A549 (cell line): ENCODE measurements at regions not wholly inside any gene's neighbourhood (a gene's known extent, or its start where the extent isn't known, plus 50 kb on each side); places are given as distances from the start of the nearest gene placed in this dataset.

Source experiments
- ATAC-seq, 2 experiments: fragments of 200-7000 bp in 1 of 2; fragments of >200 bp in 1 of 2; cut with Nextera tagmentation in 1 of 2; cut with Tn5 transposase in 1 of 2; 3 replicates each; pipeline versions ENCODE4 v1.8.0 to v1.9.1; 2018 to 2020; ENCODE audit warnings: mild to moderate bottlenecking in 1 of 2, moderate library complexity in 1 of 2
- CTCF ChIA-PET: fragments of 300-600 bp; sonication (Branson Sonifier 250); formaldehyde crosslinking; extraction: SDS; loops from one replicate; lab custom pipeline; 2021; ENCODE audit warnings: antibody characterized with exemption, inconsistent platforms; lab: Yijun Ruan, JAX
- POLR2A ChIA-PET: fragments of 350-600 bp; formaldehyde crosslinking; extraction: SDS; loops from one replicate; lab custom pipeline; 2021; ENCODE audit warnings: antibody characterized with exemption, inconsistent platforms; lab: Yijun Ruan, JAX
- DNase-seq, 2 experiments: peaks; one replicate each; pipeline versions ENCODE4 v3.0.0 to v3.0.0-alpha.2; 2011 to 2016; ENCODE audit warnings: low read depth in 1 of 2, low spot score in 1 of 2
- FAIRE-seq: peaks from 2 replicates; lab custom pipeline; 2011; peaks lifted over from hg19 to GRCh38; lab: Jason Lieb, UNC
- H3K27ac ChIP-seq, 2 experiments: fragments of >200 bp; sonication (Bioruptor Twin); formaldehyde crosslinking; 3 replicates each; pipeline ENCODE4 v1.5.1; 2016 to 2017
- H3K4me1 ChIP-seq: fragments of >200 bp; sonication (Bioruptor Twin); formaldehyde crosslinking; 3 replicates; pipeline ENCODE4 v1.6.1; 2016
- H3K4me2 ChIP-seq: fragments of >200 bp; sonication (Bioruptor Twin); formaldehyde crosslinking; 3 replicates; pipeline ENCODE4 v1.6.1; 2016
- H3K4me3 ChIP-seq: fragments of >200 bp; sonication (Bioruptor Twin); formaldehyde crosslinking; 3 replicates; pipeline ENCODE4 v1.5.1; 2016
- H3K9me3 ChIP-seq: fragments of >200 bp; sonication (Bioruptor Twin); formaldehyde crosslinking; 3 replicates; pipeline ENCODE4 v1.6.1; 2016
- CBX8 ChIP-seq: fragments of 200-600 bp; sonication (generic); IDR thresholded peaks from 2 replicates; pipeline ENCODE4 v1.6.1; 2016
- CHD2 ChIP-seq: fragments of 150-350 bp; IDR thresholded peaks from 2 replicates; pipeline ENCODE4 v1.6.1; 2014; ENCODE audit warnings: low read length; ENCODE audit not compliant: partially characterized antibody
- CHD4 ChIP-seq: fragments of 200-600 bp; sonication (generic); IDR thresholded peaks from 2 replicates; pipeline ENCODE4 v1.6.1; 2016; ENCODE audit warnings: antibody characterized with exemption, mild to moderate bottlenecking, borderline replicate concordance
- E2F6 ChIP-seq: IDR thresholded peaks from 2 replicates; pipeline ENCODE4 v1.6.1; 2012; ENCODE audit warnings: low read depth, borderline replicate concordance
- ESRRA ChIP-seq: fragments of 150-350 bp; IDR thresholded peaks from 2 replicates; pipeline ENCODE4 v1.6.1; 2014; ENCODE audit warnings: mild to moderate bottlenecking, low read length, borderline replicate concordance
- FOXS1 ChIP-seq: fragments of 250-450 bp; sonication (Bioruptor Pico); IDR thresholded peaks from 2 replicates; pipeline ENCODE4 v1.5.0; 2020; ENCODE audit warnings: mild to moderate bottlenecking, moderate library complexity
- HDAC2 ChIP-seq: fragments of 200-600 bp; sonication (generic); IDR thresholded peaks from 2 replicates; pipeline ENCODE4 v1.6.1; 2016
- HES2 ChIP-seq: fragments of >200 bp; sonication (Bioruptor Twin); formaldehyde crosslinking; IDR thresholded peaks from 2 replicates; pipeline ENCODE4 v1.6.1; 2016
- HEYL ChIP-seq: fragments of 250-450 bp; sonication (Bioruptor Pico); IDR thresholded peaks from 2 replicates; pipeline ENCODE4 v1.8.0; 2021; ENCODE audit warnings: mild to moderate bottlenecking, moderate library complexity
- HOXA7 ChIP-seq: fragments of 250-450 bp; sonication (Bioruptor Pico); IDR thresholded peaks from 2 replicates; pipeline ENCODE4 v1.5.0; 2020; ENCODE audit warnings: mild to moderate bottlenecking, moderate library complexity
- HOXB13 ChIP-seq: fragments of 250-450 bp; sonication (Bioruptor Pico); IDR thresholded peaks from 2 replicates; pipeline ENCODE4 v1.5.0; 2020; ENCODE audit warnings: low read depth, mild to moderate bottlenecking, moderate library complexity
- HOXB5 ChIP-seq: fragments of 250-450 bp; sonication (Bioruptor Pico); IDR thresholded peaks from 2 replicates; pipeline ENCODE4 v1.5.0; 2020; ENCODE audit warnings: mild to moderate bottlenecking, moderate library complexity
- KDM1A ChIP-seq: fragments of 200-600 bp; sonication (generic); IDR thresholded peaks from 2 replicates; pipeline ENCODE4 v1.6.1; 2016; ENCODE audit warnings: low read depth, mild to moderate bottlenecking
- KDM5A ChIP-seq: fragments of 200-600 bp; sonication (generic); IDR thresholded peaks from 2 replicates; pipeline ENCODE4 v1.6.1; 2016; ENCODE audit warnings: antibody characterized with exemption, mild to moderate bottlenecking
- MAZ ChIP-seq: fragments of 150-350 bp; IDR thresholded peaks from 2 replicates; pipeline ENCODE4 v1.6.1; 2014; ENCODE audit warnings: antibody characterized with exemption, low read depth, low read length, borderline replicate concordance
- NPAS2 ChIP-seq: fragments of 250-450 bp; sonication (Bioruptor Pico); IDR thresholded peaks from 2 replicates; pipeline ENCODE4 v1.8.0; 2022; ENCODE audit warnings: mild to moderate bottlenecking, moderate library complexity, borderline replicate concordance
- PHF8 ChIP-seq: fragments of 200-600 bp; sonication (generic); IDR thresholded peaks from 2 replicates; pipeline ENCODE4 v1.6.1; 2016; ENCODE audit warnings: low read depth, mild to moderate bottlenecking, antibody characterized with exemption, moderate library complexity, borderline replicate concordance
- POLR2A ChIP-seq: IDR thresholded peaks from 2 replicates; pipeline ENCODE4 v1.6.1; 2012; ENCODE audit warnings: mild to moderate bottlenecking, low read length
- RCOR1 ChIP-seq: fragments of 150-350 bp; IDR thresholded peaks from 2 replicates; pipeline ENCODE4 v1.6.1; 2014; ENCODE audit warnings: antibody characterized with exemption, low read length, low read depth
- SMC3 ChIP-seq: fragments of >200 bp; sonication (Bioruptor Twin); formaldehyde crosslinking; IDR thresholded peaks from 3 replicates; pipeline ENCODE4 v1.6.1; 2018; ENCODE audit warnings: inconsistent platforms
- SREBF2 ChIP-seq: fragments of 450-650 bp; IDR thresholded peaks from 2 replicates; pipeline ENCODE4 v1.6.1; 2014; ENCODE audit warnings: mild to moderate bottlenecking, moderate library complexity
- USF2 ChIP-seq: fragments of 450-650 bp; IDR thresholded peaks from 2 replicates; pipeline ENCODE4 v1.6.1; 2014; ENCODE audit warnings: antibody characterized with exemption
- ZC3H11A ChIP-seq: fragments of 450-650 bp; IDR thresholded peaks from 2 replicates; pipeline ENCODE4 v1.6.1; 2014; ENCODE audit warnings: antibody characterized with exemption, mild to moderate bottlenecking
- ZFP36 ChIP-seq: fragments of 450-650 bp; IDR thresholded peaks from 2 replicates; pipeline ENCODE4 v1.6.1; 2014; ENCODE audit warnings: borderline replicate concordance; ENCODE audit not compliant: partially characterized antibody
- ZNF302 ChIP-seq: fragments of 250-450 bp; sonication (Bioruptor Pico); IDR thresholded peaks from 2 replicates; pipeline ENCODE4 v1.9.0; 2021; ENCODE audit warnings: inconsistent platforms, mild to moderate bottlenecking, moderate library complexity
- WGBS: methylation state at CpG from one replicate; pipeline ENCODE4 v1.1.6; 2017; ENCODE audit errors: missing lambda C conversion rate; 5-methylcytosine and 5-hydroxymethylcytosine counted together
- TF ChIP-seq, protein P1 (sequence below): IDR thresholded peaks from 2 replicates; pipeline ENCODE4 v1.6.1; 2012

DNA sequence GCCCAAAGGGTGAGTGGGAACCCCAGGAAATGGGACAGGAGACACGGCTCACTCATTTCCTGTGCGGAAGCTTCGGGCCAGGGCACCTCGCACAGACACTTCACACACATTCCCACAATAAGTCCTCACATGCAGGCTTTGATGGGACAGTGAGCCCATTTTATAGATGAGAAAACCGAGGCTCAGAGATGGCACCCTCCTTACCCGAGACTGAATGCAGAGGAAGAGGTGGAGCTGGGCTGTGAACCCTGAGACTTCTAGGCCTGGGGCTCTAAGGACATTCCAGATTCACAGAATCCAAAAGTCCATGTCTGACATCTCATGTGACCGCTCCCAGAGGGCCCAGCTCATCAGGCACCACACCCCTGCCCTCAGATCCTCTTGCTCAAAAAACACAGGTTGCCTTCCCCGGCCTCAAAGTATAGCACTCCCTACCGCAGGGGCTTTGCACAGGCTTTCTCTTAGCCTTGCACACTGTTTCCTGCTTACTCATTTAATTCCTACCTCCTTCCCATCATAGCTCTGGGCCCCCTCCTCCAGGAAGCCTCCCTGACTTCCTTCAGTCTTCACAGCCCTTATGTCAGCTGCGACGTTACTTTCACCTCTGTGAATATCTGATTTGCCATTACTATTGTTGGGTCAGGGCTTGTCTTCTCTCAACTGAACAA lies 57.1 kb upstream of the TCF20 start:
- ChIA-PET CTCF (interaction anchor here (0.6 to 1.1 kb wide), 3 partner anchors 9 to 219 kb away, joined by 3 to 5 read pairs (median 4); no protein-coding TSS in a partner anchor), POLR2A (no interaction called here)
- ATAC-seq, result no peak

DNA sequence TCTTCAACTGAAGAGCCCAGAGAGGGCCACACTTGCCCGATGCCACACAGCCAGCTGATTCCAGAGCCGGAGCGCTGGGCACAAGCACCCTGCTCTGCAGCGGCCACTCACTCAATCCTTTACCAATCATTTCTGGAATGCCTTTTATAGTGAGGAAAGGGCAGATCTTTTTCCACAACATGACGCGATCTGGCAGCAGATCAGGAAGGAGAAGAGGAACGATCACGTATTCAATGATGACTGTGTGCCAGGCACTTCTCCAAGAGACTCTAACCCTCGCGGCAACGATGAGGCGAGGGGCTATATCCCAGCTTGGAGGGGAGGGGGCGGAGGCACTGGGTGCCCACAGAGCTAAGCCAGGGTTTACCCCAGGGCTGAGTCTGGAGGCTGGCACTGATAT lies 56.3 kb upstream of the TCF20 start:
- Histone ChIP-seq H3K4me1 (peaks cover 7% of the 10 kb centered on the region; the same call in 2 of the 3 replicates), H3K4me2 (no peak overlapping the region), H3K27ac (no peak overlapping the region), H3K9me3 (no peaks in the 10 kb centered on the region), H3K4me3 (no peak overlapping the region)
- 81% methylated on average over 10 of the region's 13 CpGs for WGBS
- TF ChIP-seq KDM1A, result no peak
- no peak for TF ChIP-seq CBX8
- no peak for TF ChIP-seq CHD4
- TF ChIP-seq SREBF2, result no peak
- TF ChIP-seq, protein P1, sequence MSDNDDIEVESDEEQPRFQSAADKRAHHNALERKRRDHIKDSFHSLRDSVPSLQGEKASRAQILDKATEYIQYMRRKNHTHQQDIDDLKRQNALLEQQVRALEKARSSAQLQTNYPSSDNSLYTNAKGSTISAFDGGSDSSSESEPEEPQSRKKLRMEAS, result no peak
- no peak for TF ChIP-seq ZC3H11A
- no peak for TF ChIP-seq CHD2
- no peak for TF ChIP-seq HOXA7 (CRISPR knock-in tag)
- no peak for TF ChIP-seq HEYL (CRISPR knock-in tag)
- TF ChIP-seq ESRRA, result no peak
- no peak for TF ChIP-seq RCOR1
- no peak for TF ChIP-seq ZNF302 (CRISPR knock-in tag)
- no peak for TF ChIP-seq KDM5A
- no peak for TF ChIP-seq HDAC2
- no peak for TF ChIP-seq USF2
- no peak for TF ChIP-seq POLR2A
- CTCF ChIA-PET, result interaction anchor here (1.0 kb wide), 2 partner anchors 10 to 111 kb away, joined by 3 to 4 read pairs; no protein-coding TSS in a partner anchor
- no peak for ATAC-seq
- POLR2A ChIA-PET, result no interaction called here
- no peak for FAIRE-seq
- no peak for DNase-seq

More for the DNA sequence above, 57.1 kb upstream of the TCF20 start:
- H3K4me2 ChIP-seq, result no peak overlapping the region
- no peaks in the 10 kb centered on the region for H3K9me3 ChIP-seq
- H3K4me3 ChIP-seq, result no peak overlapping the region
- peaks cover 7% of the 10 kb centered on the region; the same call in 2 of the 3 replicates for H3K4me1 ChIP-seq
- FAIRE-seq, result no peak
- TF ChIP-seq ZFP36 (peak; percentile 85), HOXB13 (CRISPR knock-in tag) (no peak)
- H3K27ac ChIP-seq, result no peak overlapping the region
- DNase-seq, result no peak
- 75% methylated on average over 10 of the region's 11 CpGs for WGBS

GRCh38 chr22:42326301-42326700 lies 55.8 kb upstream of the TCF20 start:
- TF ChIP-seq PHF8 (no peak), SMC3 (no peak)
- DNase-seq (no peak), ATAC-seq (no peak), FAIRE-seq (no peak)
- 100% methylated on average over 3 of the region's 8 CpGs for WGBS
- no peak overlapping the region for H3K4me2 ChIP-seq
- CTCF ChIA-PET, result interaction anchor here (1.0 kb wide), 1 partner anchor 111 kb away, joined by 4 read pairs; no protein-coding TSS in a partner anchor
- POLR2A ChIA-PET, result no interaction called here
- peaks cover 7% of the 10 kb centered on the region; the same call in 2 of the 3 replicates for H3K4me1 ChIP-seq
- no peak overlapping the region for H3K27ac ChIP-seq
- H3K4me3 ChIP-seq, result no peak overlapping the region
- no peaks in the 10 kb centered on the region for H3K9me3 ChIP-seq

GRCh38 chr22:42324990-42325710 lies 54.7 kb upstream of the TCF20 start:
- Histone ChIP-seq H3K4me2 (peak overlapping the region; percentile 28; the same call in 1 of the 3 replicates), H3K27ac (peak overlapping the region in 1 of 2 experiments; percentile 37; a peak in 1 of 6 replicates), H3K9me3 (no peaks in the 10 kb centered on the region), H3K4me1 (peaks cover 15% of the 10 kb centered on the region), H3K4me3 (no peak overlapping the region)
- no peak for FAIRE-seq
- peak; percentile 48 to 61; a peak in 2 of 6 replicates for ATAC-seq
- ChIA-PET POLR2A (no interaction called here), CTCF (no interaction called here)
- TF ChIP-seq FOXS1 (CRISPR knock-in tag), result no peak
- no peak for TF ChIP-seq HOXB5 (CRISPR knock-in tag)
- no peak for TF ChIP-seq HES2
- TF ChIP-seq E2F6, result no peak
- no peak for TF ChIP-seq NPAS2
- TF ChIP-seq MAZ, result no peak
- 36% methylated on average over 9 of the region's 17 CpGs for WGBS
- DNase-seq, result no peak
